ENCODE measurements at regions not wholly inside any gene's neighbourhood (a gene's known extent, or its start where the extent isn't known, plus 50 kb on each side); places are given as distances from the start of the nearest gene placed in this dataset.

GRCh38 chr14:51436630-51437029 lies 196.6 kb downstream of the TMX1 start:
- TF ChIP-seq CTCF (IDR thresholded peaks at IDR 0.05) (no peak), POLR2A (IDR thresholded peaks at IDR 0.05) (no peak)

Measured in heart left ventricle (tissue), 13 donors.